ENCODE measurements at regions not wholly inside any gene's neighbourhood (a gene's known extent, or its start where the extent isn't known, plus 50 kb on each side); places are given as distances from the start of the nearest gene placed in this dataset.

- no peak overlapping the region for H3K27ac ChIP-seq (ENCODE audit: low read length)
- no peak for TF ChIP-seq CTCF (IDR thresholded peaks at IDR 0.05)
- H3K36me3 ChIP-seq (ENCODE audit: control insufficient read depth, insufficient read depth, low read length) = no peaks in the 10 kb centered on the region
- no peaks in the 10 kb centered on the region for H3K4me1 Mint-ChIP-seq
- no peak overlapping the region for H3K4me3 ChIP-seq (ENCODE audit: low read length)
- H3K4me1 ChIP-seq (ENCODE audit: control insufficient read depth, insufficient read depth, low read length) = no peaks in the 10 kb centered on the region
- no peaks in the 10 kb centered on the region for H3K9me3 ChIP-seq (ENCODE audit: control insufficient read depth, insufficient read depth, low read length)
- ATAC-seq (no peak), DNase-seq (no peak)
- intact Hi-C loops (cut with micrococcal nuclease) = no loop called here
- H3K27me3 ChIP-seq (ENCODE audit: control insufficient read depth, insufficient read depth, low read length) = no peaks in the 10 kb centered on the region
- no peak overlapping the region for H3K27ac Mint-ChIP-seq
- H3K36me3 Mint-ChIP-seq = no peaks in the 10 kb centered on the region
- H3K9me3 Mint-ChIP-seq = no peaks in the 10 kb centered on the region
- H3K27me3 Mint-ChIP-seq (ENCODE audit: low read depth in 2 of 2) = no peaks in the 10 kb centered on the region
- no peak overlapping the region for H3K4me3 Mint-ChIP-seq
Observed at GRCh38 chr15:56844892-56845291, 73.6 kb upstream of the TCF12 start.

- Histone ChIP-seq H3K9me3 (ENCODE audit: control insufficient read depth, insufficient read depth, low read length) (no peaks in the 10 kb centered on the region), H3K36me3 (ENCODE audit: control insufficient read depth, insufficient read depth, low read length) (no peaks in the 10 kb centered on the region), H3K27me3 (ENCODE audit: control insufficient read depth, insufficient read depth, low read length) (no peaks in the 10 kb centered on the region), H3K27ac (ENCODE audit: low read length) (no peak overlapping the region), H3K4me1 (ENCODE audit: control insufficient read depth, insufficient read depth, low read length) (no peaks in the 10 kb centered on the region), H3K4me3 (ENCODE audit: low read length) (no peak overlapping the region)
- Mint-ChIP-seq H3K36me3 (no peaks in the 10 kb centered on the region), H3K27me3 (ENCODE audit: low read depth in 2 of 2) (no peaks in the 10 kb centered on the region), H3K4me3 (no peak overlapping the region), H3K4me1 (no peaks in the 10 kb centered on the region), H3K27ac (no peak overlapping the region), H3K9me3 (no peaks in the 10 kb centered on the region)
- intact Hi-C loops (cut with micrococcal nuclease) = no loop called here
- ATAC-seq (no peak), DNase-seq (no peak)
- WGBS (ENCODE audit: insufficient coverage) = 92% methylated on average over 3 of the region's 3 CpGs
- no peak for TF ChIP-seq CTCF (IDR thresholded peaks at IDR 0.05)
Observed at GRCh38 chr15:56844471-56844870, 74.0 kb upstream of the TCF12 start.

GRCh38 chr15:56839641-56840040 is 78.8 kb upstream of the TCF12 start:
- H3K27ac Mint-ChIP-seq = peak overlapping the region in 1 of 2 donors; percentile 62
- H3K4me3 ChIP-seq (ENCODE audit: low read length) = no peak overlapping the region
- H3K4me1 ChIP-seq (ENCODE audit: control insufficient read depth, insufficient read depth, low read length) = no peaks in the 10 kb centered on the region
- no peaks in the 10 kb centered on the region for H3K9me3 Mint-ChIP-seq
- H3K36me3 Mint-ChIP-seq = no peaks in the 10 kb centered on the region
- H3K4me3 Mint-ChIP-seq = no peak overlapping the region
- no peak for ATAC-seq
- intact Hi-C loops (cut with micrococcal nuclease) = no loop called here
- no peak for TF ChIP-seq CTCF (IDR thresholded peaks at IDR 0.05)
- no peak overlapping the region for H3K27ac ChIP-seq (ENCODE audit: low read length)
- peaks cover 7 to 10% of the 10 kb centered on the region in 2 donors for H3K4me1 Mint-ChIP-seq
- DNase-seq = no peak
- H3K27me3 ChIP-seq (ENCODE audit: control insufficient read depth, insufficient read depth, low read length) = no peaks in the 10 kb centered on the region
- no peaks in the 10 kb centered on the region for H3K27me3 Mint-ChIP-seq (ENCODE audit: low read depth in 2 of 2)
- H3K36me3 ChIP-seq (ENCODE audit: control insufficient read depth, insufficient read depth, low read length) = no peaks in the 10 kb centered on the region
- H3K9me3 ChIP-seq (ENCODE audit: control insufficient read depth, insufficient read depth, low read length) = no peaks in the 10 kb centered on the region

GRCh38 chr15:56839099-56839498 is 79.3 kb upstream of the TCF12 start:
- H3K9me3 ChIP-seq (ENCODE audit: control insufficient read depth, insufficient read depth, low read length) = no peaks in the 10 kb centered on the region
- no peak for TF ChIP-seq CTCF (IDR thresholded peaks at IDR 0.05)
- 90% methylated on average over 1 of the region's 5 CpGs for WGBS (ENCODE audit: insufficient coverage)

More at GRCh38 chr15:56839099-56839498, 79.3 kb upstream of the TCF12 start:
- H3K4me3 Mint-ChIP-seq = no peak overlapping the region
- H3K27ac Mint-ChIP-seq = peak overlapping the region in 1 of 2 donors; percentile 62
- peaks cover 7 to 10% of the 10 kb centered on the region in 2 donors for H3K4me1 Mint-ChIP-seq
- Histone ChIP-seq H3K36me3 (ENCODE audit: control insufficient read depth, insufficient read depth, low read length) (no peaks in the 10 kb centered on the region), H3K4me3 (ENCODE audit: low read length) (no peak overlapping the region), H3K27me3 (ENCODE audit: control insufficient read depth, insufficient read depth, low read length) (no peaks in the 10 kb centered on the region), H3K27ac (ENCODE audit: low read length) (no peak overlapping the region), H3K4me1 (ENCODE audit: control insufficient read depth, insufficient read depth, low read length) (no peaks in the 10 kb centered on the region)
- no peaks in the 10 kb centered on the region for H3K36me3 Mint-ChIP-seq
- H3K9me3 Mint-ChIP-seq = no peaks in the 10 kb centered on the region
- no peaks in the 10 kb centered on the region for H3K27me3 Mint-ChIP-seq (ENCODE audit: low read depth in 2 of 2)
- ATAC-seq (peak in 2 of 3 donors; percentile 38 to 44), DNase-seq (no peak)
- intact Hi-C loops (cut with micrococcal nuclease) = no loop called here

All from natural killer cell (primary cell).